ENCODE measurements at regions not wholly inside any gene's neighbourhood (a gene's known extent, or its start where the extent isn't known, plus 50 kb on each side); places are given as distances from the start of the nearest gene placed in this dataset.

DNA sequence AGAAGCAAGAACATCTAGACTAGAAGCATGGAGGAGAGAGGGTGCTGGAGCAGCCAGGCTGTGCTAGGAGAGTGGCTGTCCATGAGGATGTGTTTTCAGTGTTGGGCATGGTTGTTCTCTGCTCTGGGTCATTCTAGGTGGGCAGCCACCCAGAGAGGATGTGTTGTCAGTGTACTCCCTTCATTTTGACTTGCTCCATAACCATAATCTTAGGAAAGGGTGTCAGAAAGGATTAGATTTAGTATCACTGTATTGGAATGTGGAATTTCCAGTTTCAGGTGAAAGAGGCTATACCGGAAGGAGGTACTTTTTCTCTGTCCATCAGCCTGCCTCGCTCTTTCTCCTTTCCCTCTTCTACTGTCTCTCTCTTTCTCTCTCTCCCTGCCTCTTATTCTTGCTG lies 474.5 kb upstream of the PODXL start:
- WGBS, 2 experiments (ENCODE audit: extremely low coverage in 2 of 2, insufficient read length in 1 of 2) = no CpG with 5 or more reads among the region's 2 CpGs
- no peak overlapping the region for H2BK20ac ChIP-seq (ENCODE audit: low read depth, low read length)
- H3K9me3 ChIP-seq (ENCODE audit: control insufficient read depth, insufficient read depth, low read length) = no peaks in the 10 kb centered on the region
- no peak overlapping the region for H3K27ac ChIP-seq (ENCODE audit: insufficient read depth, low read length)
- BruUV-seq (replicated peaks) = no TSS peak
- in situ Hi-C loops (cut with MboI; ENCODE audit: low sequenced_read_pairs) (no loop called here), intact Hi-C loops (cut with micrococcal nuclease) (no loop called here), dilution Hi-C loops (cut with HindIII; ENCODE audit: low sequenced_read_pairs, unreplicated experiment) (no loop called here)
- no peak overlapping the region for H3K56ac ChIP-seq (ENCODE audit: extremely low read depth, insufficient read depth, low read length)
- H2AFZ ChIP-seq (replicated peaks; ENCODE audit: low read length, poor library complexity) = no peak overlapping the region
- no peaks in the 10 kb centered on the region for H3K27me3 ChIP-seq (ENCODE audit: control insufficient read depth, insufficient read depth, low read length)
- H3K4ac ChIP-seq (ENCODE audit: low read depth, low read length) = no peak overlapping the region
- no peak overlapping the region for H4K91ac ChIP-seq (ENCODE audit: insufficient read depth, low read depth, low read length)
- POLR2A ChIA-PET (ENCODE audit: unreplicated experiment) = no interaction called here
- H3K4me2 ChIP-seq (ENCODE audit: low read depth, low read length) = no peak overlapping the region
- no peak overlapping the region for H2BK120ac ChIP-seq (ENCODE audit: low read depth, low read length)
- TF ChIP-seq MAFK (IDR thresholded peaks at IDR 0.05; ENCODE audit: low read depth, low read length) (no peak), MXI1 (IDR thresholded peaks at IDR 0.05; ENCODE audit: borderline replicate concordance, low read depth, low read length) (no peak), CTCF (conservative IDR thresholded peaks at IDR 0.05; ENCODE audit: low read depth, low read length) (no peak), FOS (IDR thresholded peaks at IDR 0.05; ENCODE audit: low read depth, low read length) (no peak), NFE2L2 (IDR thresholded peaks at IDR 0.05; ENCODE audit: low read depth, low read length) (no peak), CEBPB (IDR thresholded peaks at IDR 0.05; ENCODE audit: low read depth, low read length) (no peak), MAZ (IDR thresholded peaks at IDR 0.05; ENCODE audit: borderline replicate concordance, low read depth, low read length) (no peak)
- TF ChIP-seq, protein P1, sequence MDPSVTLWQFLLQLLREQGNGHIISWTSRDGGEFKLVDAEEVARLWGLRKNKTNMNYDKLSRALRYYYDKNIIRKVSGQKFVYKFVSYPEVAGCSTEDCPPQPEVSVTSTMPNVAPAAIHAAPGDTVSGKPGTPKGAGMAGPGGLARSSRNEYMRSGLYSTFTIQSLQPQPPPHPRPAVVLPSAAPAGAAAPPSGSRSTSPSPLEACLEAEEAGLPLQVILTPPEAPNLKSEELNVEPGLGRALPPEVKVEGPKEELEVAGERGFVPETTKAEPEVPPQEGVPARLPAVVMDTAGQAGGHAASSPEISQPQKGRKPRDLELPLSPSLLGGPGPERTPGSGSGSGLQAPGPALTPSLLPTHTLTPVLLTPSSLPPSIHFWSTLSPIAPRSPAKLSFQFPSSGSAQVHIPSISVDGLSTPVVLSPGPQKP (IDR thresholded peaks at IDR 0.05; ENCODE audit: borderline replicate concordance, low read depth, low read length) = no peak
- no peak for DNase-seq
- H2BK5ac ChIP-seq (ENCODE audit: low read depth, low read length, poor library complexity, severe bottlenecking) = no peak overlapping the region
- no peaks in the 10 kb centered on the region for H3K4me1 ChIP-seq (ENCODE audit: control insufficient read depth, insufficient read depth, low read length)
- H2BK15ac ChIP-seq (ENCODE audit: low read depth, low read length) = no peak overlapping the region
- no peak overlapping the region for H3K18ac ChIP-seq (ENCODE audit: low read depth, low read length)
- CTCF ChIA-PET = no interaction called here
- H3K23ac ChIP-seq (ENCODE audit: low read depth, low read length) = no peak overlapping the region
- H3K9ac ChIP-seq (ENCODE audit: low read depth, low read length) = no peak overlapping the region
- no peak for ATAC-seq (ENCODE audit: low read depth)
- no peaks in the 10 kb centered on the region for H3K79me1 ChIP-seq (ENCODE audit: low read depth in 1 of 2, low read length in 2 of 2)
- H4K8ac ChIP-seq (ENCODE audit: low read depth in 2 of 2, low read length in 2 of 2) = no peak overlapping the region
- no peaks in the 10 kb centered on the region for H3K9me1 ChIP-seq (ENCODE audit: insufficient read depth, low read length)
- no peak overlapping the region for H3K14ac ChIP-seq (replicated peaks; ENCODE audit: low read depth, low read length)
- no peaks in the 10 kb centered on the region for H3K36me3 ChIP-seq (ENCODE audit: control insufficient read depth, insufficient read depth, low read length)
- H2AK9ac ChIP-seq (replicated peaks; ENCODE audit: low read depth, low read length, poor library complexity) = no peak overlapping the region
- no peaks in the 10 kb centered on the region for H4K20me1 ChIP-seq (ENCODE audit: insufficient read depth, low read length)
- no peak overlapping the region for H2AK5ac ChIP-seq (ENCODE audit: low read depth, low read length)
- no peak overlapping the region for H3K4me3 ChIP-seq (ENCODE audit: insufficient read depth, low read depth, low read length)
- H4K5ac ChIP-seq (ENCODE audit: low read depth, low read length) = no peak overlapping the region

Data from IMR-90 (cell line).